ENCODE measurements at regions not wholly inside any gene's neighbourhood (a gene's known extent, or its start where the extent isn't known, plus 50 kb on each side); places are given as distances from the start of the nearest gene placed in this dataset.
"Not testable (repeated sequence)": the region's sequence is repeated elsewhere in the genome, so short reads cannot be mapped to it uniquely, and the experiment has no call there.

- no peak for DNase-seq
These were observed 80.6 kb downstream of the MFSD1 start for GRCh38 chr3:158882445-158882844.

DNA sequence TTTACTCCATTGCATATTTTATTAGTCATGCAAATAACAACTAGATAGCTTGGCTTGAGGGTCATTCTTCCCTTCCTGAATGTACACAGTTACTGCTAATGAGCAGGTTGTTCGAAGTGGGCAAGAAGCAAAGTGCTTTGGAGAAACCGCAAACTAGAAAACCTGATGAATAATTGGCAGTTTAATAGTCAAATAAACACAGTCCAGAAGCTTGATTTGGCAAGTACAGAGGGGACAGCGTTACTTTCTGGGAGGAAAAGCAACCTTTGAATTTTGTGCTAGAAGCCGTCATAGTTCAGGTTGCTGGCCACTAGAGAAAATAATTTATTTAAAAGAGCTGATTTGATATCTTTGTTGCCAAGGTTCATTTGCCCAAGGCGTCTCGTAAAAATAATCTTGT, 94.9 kb downstream of the MFSD1 start:
- DNase-seq: no peak

GRCh38 chr3:158906749-158907148, 104.9 kb downstream of the MFSD1 start:
- DNase-seq: no peak

DNA sequence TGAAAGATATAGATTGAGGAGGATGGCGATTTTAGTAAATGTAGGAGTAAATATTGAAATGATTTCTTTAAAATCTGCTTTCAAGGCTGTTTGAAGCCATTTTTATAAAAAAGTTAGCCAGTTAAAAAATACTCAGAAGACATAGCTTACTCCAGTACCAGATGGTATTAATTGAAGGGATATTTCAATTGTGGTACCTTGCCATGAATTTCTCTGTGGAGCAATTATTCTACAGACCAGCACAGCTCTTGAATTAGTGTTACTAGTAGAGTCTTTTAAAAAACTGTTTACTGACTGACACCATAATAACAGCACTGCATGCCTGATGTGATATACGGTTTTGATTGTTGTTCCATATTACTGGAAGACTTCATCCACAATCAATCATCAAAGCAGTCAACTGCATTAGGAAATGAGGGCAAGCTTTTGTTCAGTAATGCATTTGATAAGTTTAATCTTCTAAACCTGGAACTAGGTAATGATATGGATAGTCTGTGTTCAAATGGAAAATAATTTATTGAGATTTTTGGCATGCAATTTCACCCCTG, 106.4 kb downstream of the MFSD1 start:
- no peak for DNase-seq

DNA sequence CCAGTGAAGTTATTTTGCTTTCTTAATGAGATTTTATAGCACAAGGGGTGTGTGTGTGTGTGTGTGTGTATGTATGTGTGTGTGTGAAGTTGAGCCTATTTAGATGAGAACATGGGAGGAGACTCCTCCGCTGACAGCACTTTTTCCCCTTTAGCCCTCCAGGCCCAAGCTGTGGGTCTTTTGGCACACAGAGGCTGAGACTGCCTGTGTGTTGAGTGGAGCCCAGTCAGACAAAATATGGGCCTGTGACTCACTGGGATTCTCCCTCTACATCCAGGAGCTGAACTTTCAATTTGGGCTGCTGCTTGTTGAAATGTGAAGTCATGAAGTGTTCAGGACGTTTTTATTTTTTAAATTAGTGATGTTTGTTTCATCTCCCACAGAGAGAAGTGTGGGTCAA, 108.0 kb downstream of the MFSD1 start:
- no peak for DNase-seq

DNA sequence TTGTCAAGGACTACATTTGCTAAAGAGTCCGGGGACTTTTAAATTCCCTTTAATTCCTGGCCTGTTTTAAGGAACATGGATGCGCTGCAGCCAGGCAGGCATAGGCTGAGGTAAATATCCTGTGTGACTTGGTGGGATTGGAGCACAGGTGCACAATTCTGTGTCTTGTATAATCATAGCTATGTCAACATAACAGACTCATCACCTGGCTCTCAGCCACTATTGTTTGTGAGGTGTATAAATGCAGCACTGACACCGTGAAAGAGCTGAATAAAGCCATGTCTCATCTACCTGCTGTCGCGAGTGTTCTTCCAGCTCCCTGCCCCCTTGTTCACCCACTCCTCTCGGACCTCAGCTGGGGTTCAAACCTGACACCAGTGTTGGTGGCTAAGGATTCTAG, 109.7 kb downstream of the MFSD1 start:
- DNase-seq: no peak

GRCh38 chr3:158912188-158912587, 110.3 kb downstream of the MFSD1 start:
- no peak for DNase-seq

DNA sequence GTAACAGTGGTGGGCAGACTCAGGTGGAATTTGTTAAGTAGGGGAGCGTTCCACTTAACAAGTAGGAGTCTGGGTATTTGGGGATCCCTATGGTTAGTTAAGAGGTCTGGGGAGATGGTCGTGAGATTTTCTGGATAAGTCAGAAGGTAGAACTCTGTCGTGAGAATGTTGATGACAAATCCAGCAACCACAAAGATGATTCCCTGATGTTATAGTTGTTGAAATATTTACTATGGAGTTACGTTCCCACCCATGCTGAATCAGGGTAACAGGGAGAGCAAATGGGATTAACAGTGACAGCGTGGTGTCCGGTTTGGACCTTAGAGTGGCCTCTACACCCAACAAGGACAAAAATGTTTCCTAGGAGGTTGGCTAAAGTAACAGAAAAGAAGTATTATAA, 110.8 kb downstream of the MFSD1 start:
- DNase-seq: no peak

GRCh38 chr3:158916111-158916510, 114.3 kb downstream of the MFSD1 start:
- DNase-seq: no peak

DNA sequence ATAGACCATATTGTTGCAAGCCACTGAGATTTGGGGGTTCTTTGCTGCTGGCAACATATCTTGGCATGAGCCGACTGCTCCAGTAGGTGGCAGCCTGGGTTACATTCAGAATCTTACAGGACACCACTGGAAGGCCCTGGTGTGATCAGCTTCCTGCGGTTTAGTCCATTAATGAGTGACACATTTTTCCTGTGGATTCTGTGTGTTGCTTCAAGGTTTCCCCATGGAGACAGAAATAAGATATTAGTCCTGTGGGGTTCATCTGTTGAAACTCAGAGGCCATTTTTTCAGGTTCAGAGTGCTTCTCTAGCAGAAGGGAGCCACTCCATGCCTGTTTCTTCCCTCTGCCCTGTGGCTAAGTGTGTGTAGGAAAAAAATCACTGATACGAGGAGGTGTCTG, 116.2 kb downstream of the MFSD1 start:
- peak; percentile 35 for DNase-seq

DNA sequence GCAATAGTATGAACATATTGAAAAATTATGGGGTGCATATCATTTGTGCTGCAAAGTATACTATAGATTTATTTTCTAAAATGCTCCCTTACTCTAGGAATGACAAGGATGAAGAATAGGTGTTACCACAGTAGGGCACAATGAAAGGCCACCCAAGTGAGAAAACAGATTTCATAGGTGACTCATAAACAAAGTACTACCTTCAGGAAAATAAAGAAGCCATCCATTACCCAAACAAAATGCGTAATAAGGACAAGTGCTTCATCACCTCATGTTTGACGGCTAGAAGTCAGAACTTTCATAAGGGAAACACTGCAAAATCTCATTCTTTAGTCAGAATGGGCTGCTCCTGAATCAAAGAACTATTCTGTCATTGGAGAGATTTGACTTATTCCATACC, 116.6 kb downstream of the MFSD1 start:
- DNase-seq: no peak

- DNase-seq: no peak
These were observed 118.5 kb downstream of the MFSD1 start for GRCh38 chr3:158920371-158920770.

DNA sequence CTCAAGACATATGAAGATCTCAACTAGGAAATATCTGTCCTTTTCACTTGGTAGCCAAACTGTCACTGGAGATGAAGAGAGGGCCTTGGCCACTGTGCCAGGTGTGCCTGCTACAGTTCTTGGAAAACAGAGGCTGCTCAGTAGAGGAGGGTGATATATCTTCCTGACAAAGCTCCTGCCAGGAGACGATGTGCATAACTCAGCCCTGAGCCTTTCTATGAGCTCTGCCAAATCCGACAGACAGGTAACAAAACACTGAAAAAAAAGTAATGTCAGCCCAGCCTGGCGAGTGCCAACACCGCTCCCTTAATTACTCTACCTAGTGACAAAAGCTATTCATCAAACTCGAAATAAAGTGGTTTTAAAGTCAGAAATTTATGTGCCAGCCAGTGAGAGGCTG, 123.2 kb downstream of the MFSD1 start:
- DNase-seq: no peak

DNA sequence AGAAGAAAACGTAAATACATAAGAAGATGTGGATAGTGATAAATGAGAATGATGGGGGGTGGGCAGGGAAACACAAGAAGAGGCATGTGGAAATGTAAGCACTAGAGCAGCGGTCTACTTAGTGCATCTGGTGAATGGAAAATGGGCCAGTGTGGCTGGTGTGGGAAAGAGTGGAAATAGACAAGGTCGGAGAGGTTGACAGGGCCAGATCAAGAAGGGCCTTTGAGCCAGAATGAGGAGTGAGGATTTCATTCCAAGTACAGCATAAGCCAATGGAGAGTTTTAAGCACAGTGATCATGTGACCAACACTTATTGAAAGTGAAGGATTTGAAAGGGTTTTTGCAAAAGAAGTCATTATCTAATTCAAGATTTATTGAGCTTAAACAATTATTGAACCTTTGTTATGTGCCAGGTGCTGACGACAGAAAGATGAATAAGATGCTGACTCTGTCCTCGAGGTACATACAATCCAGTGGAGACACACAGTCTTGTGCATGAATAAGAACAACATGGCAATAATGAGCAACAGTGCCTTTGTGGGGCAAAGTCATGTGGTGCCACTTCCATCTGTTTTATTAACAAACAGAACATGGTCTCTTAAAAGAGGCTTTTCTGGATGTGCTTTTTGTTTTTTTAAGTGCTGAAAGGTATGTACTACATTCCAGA, 124.1 kb downstream of the MFSD1 start:
- DNase-seq: no peak

- DNase-seq: no peak
These were observed 134.0 kb downstream of the MFSD1 start for GRCh38 chr3:158935846-158936245.

- no peak for DNase-seq
These were observed 134.8 kb downstream of the MFSD1 start for GRCh38 chr3:158936530-158937113.

DNA sequence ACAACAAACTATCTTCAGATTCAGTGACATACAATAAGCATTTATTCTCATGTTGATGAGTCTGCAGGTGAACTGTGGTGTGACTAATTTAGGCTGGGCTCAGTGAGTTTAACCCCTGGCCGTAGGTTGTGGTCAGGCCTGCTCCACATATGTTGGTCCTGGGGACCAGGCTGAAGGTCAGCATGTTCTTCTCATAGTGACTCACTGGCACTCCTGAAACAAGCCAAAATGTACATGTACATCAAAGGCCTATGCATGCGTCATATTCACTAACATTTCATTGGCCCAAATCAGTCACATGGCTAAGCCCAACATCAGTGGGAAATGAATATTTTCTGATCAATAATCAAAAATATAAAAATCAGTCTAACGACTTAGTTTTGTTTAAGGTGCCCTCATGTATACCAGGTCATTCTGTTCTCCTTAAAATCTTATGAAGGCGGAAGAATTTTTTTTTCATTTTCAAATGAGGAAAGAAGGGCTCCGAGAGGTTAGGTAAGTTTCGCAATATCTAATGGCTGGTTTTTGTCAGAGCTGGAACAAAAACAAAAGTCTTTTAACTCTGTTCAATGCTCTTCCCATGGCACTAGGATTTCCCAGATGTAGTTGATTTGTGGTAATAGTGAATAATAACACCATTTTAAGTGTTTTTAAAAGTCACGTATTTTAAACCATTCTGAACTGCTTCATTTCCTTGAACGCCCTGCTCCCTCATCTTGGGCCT, 148.5 kb downstream of the MFSD1 start:
- no peak for DNase-seq

DNA sequence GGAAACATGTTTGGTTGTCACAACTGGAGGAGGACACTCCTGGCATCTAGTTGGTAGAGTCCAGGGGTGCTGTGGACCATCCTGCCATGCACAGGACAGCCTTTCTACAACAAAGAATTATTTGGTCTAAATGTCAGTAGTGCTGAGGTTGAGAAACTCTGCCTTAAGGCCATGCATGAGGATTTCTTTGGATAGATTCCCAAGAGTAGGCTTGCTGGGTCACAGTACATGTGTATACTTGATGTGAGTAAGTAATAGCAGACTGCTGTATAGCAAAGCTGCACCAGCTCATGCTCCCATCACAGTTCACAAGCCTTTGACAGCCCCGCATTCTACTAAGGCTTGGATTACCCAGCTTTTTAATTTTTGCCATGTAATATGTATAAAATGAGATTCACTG, 151.3 kb downstream of the MFSD1 start:
- no peak for DNase-seq

DNA sequence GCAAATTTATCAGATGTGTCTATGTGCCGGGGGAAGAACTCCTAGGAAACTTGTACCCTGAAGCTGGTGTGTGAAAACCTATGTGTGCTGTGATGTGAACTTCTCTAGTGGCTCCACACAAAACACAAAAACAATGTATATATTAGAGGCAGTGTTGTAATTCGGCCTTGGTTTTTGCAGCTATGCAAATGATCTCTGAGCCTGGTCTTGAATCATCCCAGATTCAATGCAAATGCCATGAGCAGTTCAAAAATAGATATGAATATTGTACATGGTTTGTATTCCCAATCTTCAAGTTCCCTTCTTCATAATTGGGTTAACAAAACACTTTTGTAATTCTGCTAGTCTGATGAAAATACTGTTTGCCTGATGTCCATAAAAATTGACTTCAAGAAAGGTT, 152.6 kb downstream of the MFSD1 start:
- DNase-seq: no peak

- not testable (repeated sequence) for DNase-seq
These were observed 155.9 kb downstream of the MFSD1 start for GRCh38 chr3:158957777-158958176.

DNA sequence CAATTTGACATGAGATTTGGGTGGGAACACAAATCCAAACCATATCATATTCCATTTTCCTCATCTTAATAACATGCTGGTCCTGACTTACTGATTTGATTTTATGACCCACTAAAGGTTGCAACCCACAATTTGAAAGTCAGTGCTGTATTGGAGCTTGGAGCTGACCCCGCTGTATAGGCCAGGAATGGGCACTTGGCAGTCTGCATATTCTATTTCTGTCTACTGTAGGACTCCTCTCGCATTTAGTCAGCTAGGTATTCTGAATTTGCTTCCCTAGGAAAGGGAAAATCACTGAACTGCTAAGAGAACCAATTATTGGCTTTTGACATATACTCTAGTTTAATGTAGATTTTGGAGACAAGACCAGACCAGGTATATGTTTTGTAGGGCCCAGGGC, 157.0 kb downstream of the MFSD1 start:
- no peak for DNase-seq

GRCh38 chr3:158961471-158961870, 159.6 kb downstream of the MFSD1 start:
- DNase-seq: no peak

DNA sequence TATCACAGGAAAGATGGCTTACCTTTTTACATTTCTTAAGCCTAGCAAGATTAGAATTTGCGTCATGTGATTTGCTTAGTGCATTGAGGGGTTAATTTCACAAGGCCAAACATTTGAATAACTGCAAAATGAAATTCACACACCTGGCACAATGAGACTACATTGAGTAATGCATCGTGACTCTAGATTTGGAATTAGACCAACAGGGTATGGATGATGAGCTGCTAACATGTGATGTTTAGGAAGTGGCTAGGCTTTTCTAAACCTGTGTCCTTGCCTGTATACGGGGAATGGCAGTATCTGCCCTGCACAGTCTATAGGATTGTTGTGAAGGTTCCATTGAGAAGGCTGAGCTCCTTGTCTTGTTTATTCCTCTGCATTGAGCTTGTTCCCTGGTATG, 160.1 kb downstream of the MFSD1 start:
- no peak for DNase-seq

- no peak for DNase-seq
These were observed 168.2 kb downstream of the MFSD1 start for GRCh38 chr3:158970006-158970405.

All from MV-4-11 (cell line).